Cardiac septum (tissue), 1 donor: ENCODE measurements at regions not wholly inside any gene's neighbourhood (a gene's known extent, or its start where the extent isn't known, plus 50 kb on each side); places are given as distances from the start of the nearest gene placed in this dataset.

Experiments used
- DNase-seq: peaks from one replicate; pipeline ENCODE4 v3.0.0-alpha.2; 2020; ENCODE audit warnings: low spot score
- intact Hi-C: fragments of 100-400 bp; cut with DNase I; formaldehyde crosslinking; loops from one replicate; pipeline ENCODE4 v1.14.0; 2022
- donor health status: DM: no; HTN: no; CAD: no.

- no peak for DNase-seq
Observed at GRCh38 chr20:62527781-62528180, 52.0 kb upstream of the GATA5 start.

GRCh38 chr20:62528983-62529891 lies 53.4 kb upstream of the GATA5 start:
- intact Hi-C loops, result no loop called here
- DNase-seq, result no peak

More at GRCh38 chr20:62527781-62528180, 52.0 kb upstream of the GATA5 start:
- intact Hi-C loops, result no loop called here

GRCh38 chr20:62529896-62530642 lies 54.3 kb upstream of the GATA5 start:
- no peak for DNase-seq
- intact Hi-C loops, result no loop called here

- DNase-seq, result no peak
- intact Hi-C loops, result no loop called here
Observed at GRCh38 chr20:62530643-62531032, 54.8 kb upstream of the GATA5 start.

- DNase-seq, result no peak
- intact Hi-C loops, result no loop called here
Observed at GRCh38 chr20:62531046-62531838, 55.4 kb upstream of the GATA5 start.

GRCh38 chr20:62532921-62533320 lies 57.1 kb upstream of the GATA5 start:
- no peak for DNase-seq
- intact Hi-C loops, result no loop called here

GRCh38 chr20:62533591-62534495 lies 58.0 kb upstream of the GATA5 start:
- intact Hi-C loops, result no loop called here
- no peak for DNase-seq

- intact Hi-C loops, result no loop called here
- no peak for DNase-seq
Observed at GRCh38 chr20:62534526-62535221, 58.9 kb upstream of the GATA5 start.

- DNase-seq, result no peak
- intact Hi-C loops, result no loop called here
Observed at GRCh38 chr20:62535282-62535811, 59.6 kb upstream of the GATA5 start.

GRCh38 chr20:62535964-62536363 lies 60.2 kb upstream of the GATA5 start:
- DNase-seq, result no peak
- intact Hi-C loops, result no loop called here

GRCh38 chr20:62536871-62537401 lies 61.1 kb upstream of the GATA5 start:
- no peak for DNase-seq
- intact Hi-C loops, result no loop called here

- intact Hi-C loops, result no loop called here
- no peak for DNase-seq
Observed at GRCh38 chr20:62537649-62538292, 62.0 kb upstream of the GATA5 start.

GRCh38 chr20:62539198-62540045 lies 63.6 kb upstream of the GATA5 start:
- intact Hi-C loops, result no loop called here
- DNase-seq, result no peak

- no peak for DNase-seq
- intact Hi-C loops, result no loop called here
Observed at GRCh38 chr20:62540504-62540903, 64.7 kb upstream of the GATA5 start.

GRCh38 chr20:62542862-62543261 lies 67.1 kb upstream of the GATA5 start:
- intact Hi-C loops, result no loop called here
- DNase-seq, result no peak

GRCh38 chr20:62543470-62544302 lies 67.9 kb upstream of the GATA5 start:
- no peak for DNase-seq
- intact Hi-C loops, result no loop called here
